ENCODE measurements at regions not wholly inside any gene's neighbourhood (a gene's known extent, or its start where the extent isn't known, plus 50 kb on each side); places are given as distances from the start of the nearest gene placed in this dataset.

GRCh38 chr9:14508884-14509283, 184.3 kb downstream of the ZDHHC21 start:
- no peak for TF ChIP-seq CTCF (IDR thresholded peaks at IDR 0.05; ENCODE audit: insufficient read depth, low read length)
- no peak for TF ChIP-seq REST (IDR thresholded peaks at IDR 0.05; ENCODE audit: insufficient replicate concordance, low read depth)
- no peak for TF ChIP-seq SPI1 (IDR thresholded peaks at IDR 0.05; ENCODE audit: borderline replicate concordance, low read depth)

All from HL-60 (cell line).